ENCODE measurements at regions not wholly inside any gene's neighbourhood (a gene's known extent, or its start where the extent isn't known, plus 50 kb on each side); places are given as distances from the start of the nearest gene placed in this dataset.

DNA sequence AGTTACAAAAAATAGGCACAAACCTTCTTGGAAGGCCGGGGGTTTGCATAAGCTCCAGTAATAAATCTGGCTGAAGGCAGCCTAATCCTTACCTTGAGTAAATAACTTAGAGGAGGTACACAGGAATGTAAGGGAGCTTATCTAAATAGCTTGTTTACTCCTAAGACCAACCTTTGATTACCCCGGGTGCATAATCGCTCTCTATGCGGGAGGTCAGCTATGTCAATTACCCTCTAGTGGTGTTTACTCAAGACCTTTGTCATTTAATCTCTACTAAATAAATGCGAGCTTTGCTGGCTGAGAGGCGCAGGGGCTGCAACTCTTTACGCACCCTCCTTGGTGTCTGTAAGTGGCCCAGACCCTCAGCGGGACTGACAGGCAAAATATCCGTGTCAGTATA lies 50.2 kb upstream of the MAP9 start:
- Histone ChIP-seq H3K4me3 (ENCODE audit: low read depth, low read length) (no peak overlapping the region), H3K36me3 (ENCODE audit: control insufficient read depth, insufficient read depth, low read length) (no peaks in the 10 kb centered on the region), H3K27me3 (ENCODE audit: control insufficient read depth, insufficient read depth, low read length) (no peaks in the 10 kb centered on the region)
- no peak for DNase-seq (ENCODE audit: low read depth)
- TF ChIP-seq, protein P1, sequence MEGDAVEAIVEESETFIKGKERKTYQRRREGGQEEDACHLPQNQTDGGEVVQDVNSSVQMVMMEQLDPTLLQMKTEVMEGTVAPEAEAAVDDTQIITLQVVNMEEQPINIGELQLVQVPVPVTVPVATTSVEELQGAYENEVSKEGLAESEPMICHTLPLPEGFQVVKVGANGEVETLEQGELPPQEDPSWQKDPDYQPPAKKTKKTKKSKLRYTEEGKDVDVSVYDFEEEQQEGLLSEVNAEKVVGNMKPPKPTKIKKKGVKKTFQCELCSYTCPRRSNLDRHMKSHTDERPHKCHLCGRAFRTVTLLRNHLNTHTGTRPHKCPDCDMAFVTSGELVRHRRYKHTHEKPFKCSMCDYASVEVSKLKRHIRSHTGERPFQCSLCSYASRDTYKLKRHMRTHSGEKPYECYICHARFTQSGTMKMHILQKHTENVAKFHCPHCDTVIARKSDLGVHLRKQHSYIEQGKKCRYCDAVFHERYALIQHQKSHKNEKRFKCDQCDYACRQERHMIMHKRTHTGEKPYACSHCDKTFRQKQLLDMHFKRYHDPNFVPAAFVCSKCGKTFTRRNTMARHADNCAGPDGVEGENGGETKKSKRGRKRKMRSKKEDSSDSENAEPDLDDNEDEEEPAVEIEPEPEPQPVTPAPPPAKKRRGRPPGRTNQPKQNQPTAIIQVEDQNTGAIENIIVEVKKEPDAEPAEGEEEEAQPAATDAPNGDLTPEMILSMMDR (IDR thresholded peaks at IDR 0.05; ENCODE audit: insufficient read depth, low read length, poor library complexity, severe bottlenecking), result no peak

All from kidney epithelial cell (primary cell).